NCI-H69 (cell line): ENCODE measurements at regions not wholly inside any gene's neighbourhood (a gene's known extent, or its start where the extent isn't known, plus 50 kb on each side); places are given as distances from the start of the nearest gene placed in this dataset.
"Not testable (repeated sequence)": the region's sequence is repeated elsewhere in the genome, so short reads cannot be mapped to it uniquely, and the experiment has no call there.

ENCODE experiments used
- DNase-seq: peaks from one replicate; lab custom pipeline; 2025; lab: John Stamatoyannopoulos, UW

- DNase-seq, result no peak
These were observed 443.7 kb upstream of the FGF16 start for GRCh38 chrX:77003530-77003929.

- DNase-seq, result no peak
These were observed 443.2 kb upstream of the FGF16 start for GRCh38 chrX:77003956-77004355.

GRCh38 chrX:77009691-77010090, 437.5 kb upstream of the FGF16 start:
- no peak for DNase-seq

GRCh38 chrX:77014377-77015372, 432.5 kb upstream of the FGF16 start:
- DNase-seq, result peak; percentile 0

GRCh38 chrX:77017093-77017492, 430.1 kb upstream of the FGF16 start:
- no peak for DNase-seq

GRCh38 chrX:77046180-77046810, 400.9 kb upstream of the FGF16 start:
- peak; percentile 0 for DNase-seq

- DNase-seq, result no peak
These were observed 386.6 kb upstream of the FGF16 start for GRCh38 chrX:77060572-77060971.

GRCh38 chrX:77061022-77061421, 386.2 kb upstream of the FGF16 start:
- no peak for DNase-seq

GRCh38 chrX:77061545-77061944, 385.6 kb upstream of the FGF16 start:
- no peak for DNase-seq

GRCh38 chrX:77065896-77066295, 381.3 kb upstream of the FGF16 start:
- DNase-seq, result no peak

GRCh38 chrX:77070202-77070918, 376.8 kb upstream of the FGF16 start:
- no peak for DNase-seq

- DNase-seq, result no peak
These were observed 370.3 kb upstream of the FGF16 start for GRCh38 chrX:77076896-77077295.

GRCh38 chrX:77081237-77081636, 366.0 kb upstream of the FGF16 start:
- DNase-seq, result not testable (repeated sequence)

- no peak for DNase-seq
These were observed 361.8 kb upstream of the FGF16 start for GRCh38 chrX:77085372-77085771.

GRCh38 chrX:77087529-77088169, 359.5 kb upstream of the FGF16 start:
- DNase-seq, result no peak

GRCh38 chrX:77088233-77088632, 359.0 kb upstream of the FGF16 start:
- DNase-seq, result no peak

- DNase-seq, result no peak
These were observed 332.7 kb upstream of the FGF16 start for GRCh38 chrX:77114501-77114900.

GRCh38 chrX:77118686-77119085, 328.5 kb upstream of the FGF16 start:
- DNase-seq, result no peak

GRCh38 chrX:77119706-77120105, 327.5 kb upstream of the FGF16 start:
- no peak for DNase-seq

- not testable (repeated sequence) for DNase-seq
These were observed 323.3 kb upstream of the FGF16 start for GRCh38 chrX:77123917-77124316.

GRCh38 chrX:77127571-77127970, 319.6 kb upstream of the FGF16 start:
- DNase-seq, result not testable (repeated sequence)

- no peak for DNase-seq
These were observed 303.3 kb upstream of the FGF16 start for GRCh38 chrX:77143907-77144306.
